ENCODE measurements at regions not wholly inside any gene's neighbourhood (a gene's known extent, or its start where the extent isn't known, plus 50 kb on each side); places are given as distances from the start of the nearest gene placed in this dataset.

DNA sequence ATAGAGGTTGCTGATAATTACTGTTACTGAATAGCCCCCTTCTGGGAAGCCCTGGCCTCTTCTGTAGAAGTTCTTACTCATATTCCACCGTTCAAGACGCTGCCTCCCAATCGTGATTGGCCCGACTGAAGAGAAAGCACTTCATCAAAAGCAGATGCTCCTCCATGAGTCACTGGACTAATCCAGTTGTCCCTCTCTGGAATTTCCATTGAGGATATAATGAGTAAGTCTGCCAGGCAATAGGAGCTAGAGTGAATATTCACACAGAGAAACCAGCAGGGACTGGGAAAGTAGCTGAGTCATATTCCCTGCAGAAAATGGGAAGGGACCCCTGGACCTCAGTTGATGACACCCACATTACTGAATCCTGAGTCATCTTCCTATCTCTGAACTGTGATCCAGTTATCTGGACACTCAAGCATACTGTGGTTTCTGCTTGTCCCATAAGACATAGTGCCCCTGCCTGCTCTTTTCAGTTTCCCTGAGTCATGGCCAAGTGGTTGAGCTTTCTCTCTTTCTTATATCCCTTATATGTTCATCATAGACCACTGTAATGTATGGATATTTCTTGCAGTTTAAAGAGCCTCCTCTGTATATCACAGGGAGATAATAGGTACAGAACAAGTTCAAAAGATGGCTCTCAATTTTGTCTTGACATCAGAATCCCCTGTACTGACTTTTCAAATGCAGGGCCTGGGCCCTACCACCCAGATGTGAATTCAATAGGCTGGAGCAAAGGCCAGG, 151.2 kb upstream of the CDIN1 start (continued):
- TF ChIP-seq, protein P1, sequence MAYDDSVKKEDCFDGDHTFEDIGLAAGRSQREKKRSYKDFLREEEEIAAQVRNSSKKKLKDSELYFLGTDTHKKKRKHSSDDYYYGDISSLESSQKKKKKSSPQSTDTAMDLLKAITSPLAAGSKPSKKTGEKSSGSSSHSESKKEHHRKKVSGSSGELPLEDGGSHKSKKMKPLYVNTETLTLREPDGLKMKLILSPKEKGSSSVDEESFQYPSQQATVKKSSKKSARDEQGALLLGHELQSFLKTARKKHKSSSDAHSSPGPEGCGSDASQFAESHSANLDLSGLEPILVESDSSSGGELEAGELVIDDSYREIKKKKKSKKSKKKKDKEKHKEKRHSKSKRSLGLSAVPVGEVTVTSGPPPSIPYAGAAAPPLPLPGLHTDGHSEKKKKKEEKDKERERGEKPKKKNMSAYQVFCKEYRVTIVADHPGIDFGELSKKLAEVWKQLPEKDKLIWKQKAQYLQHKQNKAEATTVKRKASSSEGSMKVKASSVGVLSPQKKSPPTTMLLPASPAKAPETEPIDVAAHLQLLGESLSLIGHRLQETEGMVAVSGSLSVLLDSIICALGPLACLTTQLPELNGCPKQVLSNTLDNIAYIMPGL (CRISPR knock-in tag; IDR thresholded peaks at IDR 0.05; ENCODE audit: borderline replicate concordance): no peak
- TF ChIP-seq CBX2 (IDR thresholded peaks at IDR 0.05; ENCODE audit: borderline replicate concordance, low read depth) (no peak), HEYL (CRISPR knock-in tag; IDR thresholded peaks at IDR 0.05) (no peak), GATA3 (IDR thresholded peaks at IDR 0.05; ENCODE audit: borderline replicate concordance) (peak; percentile 87; the same call in 1 of the 2 replicates), HDAC2 (IDR thresholded peaks at IDR 0.05) (no peak), RARB (CRISPR knock-in tag; IDR thresholded peaks at IDR 0.05) (no peak), CBX8 (IDR thresholded peaks at IDR 0.05) (no peak), NR3C1 (IDR thresholded peaks at IDR 0.05) (no peak), MAZ (IDR thresholded peaks at IDR 0.05; ENCODE audit: borderline replicate concordance, low read depth, low read length) (no peak), MAFK (IDR thresholded peaks at IDR 0.05; ENCODE audit: partially characterized antibody) (peak; percentile 99), ZSCAN20 (CRISPR knock-in tag; IDR thresholded peaks at IDR 0.05) (no peak), JUNB (IDR thresholded peaks at IDR 0.05) (peak; percentile 90), CEBPB (IDR thresholded peaks at IDR 0.05) (peak in 1 of 2 experiments; percentile 49; a peak in 2 of 4 replicates), POLR2A (IDR thresholded peaks at IDR 0.05; ENCODE audit: low read length) (no peak), RAD21 (conservative IDR thresholded peaks at IDR 0.05 in 1 of 2, IDR thresholded peaks at IDR 0.05 in 1 of 2) (peak in 1 of 2 experiments; percentile 53), FOSL2 (IDR thresholded peaks at IDR 0.05) (peak; percentile 81), FOSL2 (CRISPR knock-in tag; IDR thresholded peaks at IDR 0.05) (peak; percentile 96), RFX5 (IDR thresholded peaks at IDR 0.05) (no peak), ZFP36 (IDR thresholded peaks at IDR 0.05; ENCODE audit: borderline replicate concordance, partially characterized antibody) (no peak), KDM1A (IDR thresholded peaks at IDR 0.05; ENCODE audit: low read depth) (no peak), ZC3H11A (IDR thresholded peaks at IDR 0.05) (no peak), FOXS1 (CRISPR knock-in tag; IDR thresholded peaks at IDR 0.05) (no peak), HOXB5 (CRISPR knock-in tag; IDR thresholded peaks at IDR 0.05) (no peak), PHF8 (IDR thresholded peaks at IDR 0.05; ENCODE audit: borderline replicate concordance, low read depth) (no peak)
- TF ChIP-seq, protein P2, sequence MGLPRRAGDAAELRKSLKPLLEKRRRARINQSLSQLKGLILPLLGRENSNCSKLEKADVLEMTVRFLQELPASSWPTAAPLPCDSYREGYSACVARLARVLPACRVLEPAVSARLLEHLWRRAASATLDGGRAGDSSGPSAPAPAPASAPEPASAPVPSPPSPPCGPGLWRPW (IDR thresholded peaks at IDR 0.05): no peak
- TF ChIP-seq, protein P3, sequence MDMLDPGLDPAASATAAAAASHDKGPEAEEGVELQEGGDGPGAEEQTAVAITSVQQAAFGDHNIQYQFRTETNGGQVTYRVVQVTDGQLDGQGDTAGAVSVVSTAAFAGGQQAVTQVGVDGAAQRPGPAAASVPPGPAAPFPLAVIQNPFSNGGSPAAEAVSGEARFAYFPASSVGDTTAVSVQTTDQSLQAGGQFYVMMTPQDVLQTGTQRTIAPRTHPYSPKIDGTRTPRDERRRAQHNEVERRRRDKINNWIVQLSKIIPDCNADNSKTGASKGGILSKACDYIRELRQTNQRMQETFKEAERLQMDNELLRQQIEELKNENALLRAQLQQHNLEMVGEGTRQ (IDR thresholded peaks at IDR 0.05): no peak
- TF ChIP-seq, protein P4, sequence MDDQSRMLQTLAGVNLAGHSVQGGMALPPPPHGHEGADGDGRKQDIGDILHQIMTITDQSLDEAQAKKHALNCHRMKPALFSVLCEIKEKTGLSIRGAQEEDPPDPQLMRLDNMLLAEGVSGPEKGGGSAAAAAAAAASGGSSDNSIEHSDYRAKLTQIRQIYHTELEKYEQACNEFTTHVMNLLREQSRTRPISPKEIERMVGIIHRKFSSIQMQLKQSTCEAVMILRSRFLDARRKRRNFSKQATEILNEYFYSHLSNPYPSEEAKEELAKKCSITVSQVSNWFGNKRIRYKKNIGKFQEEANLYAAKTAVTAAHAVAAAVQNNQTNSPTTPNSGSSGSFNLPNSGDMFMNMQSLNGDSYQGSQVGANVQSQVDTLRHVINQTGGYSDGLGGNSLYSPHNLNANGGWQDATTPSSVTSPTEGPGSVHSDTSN (IDR thresholded peaks at IDR 0.05): no peak
- TF ChIP-seq, protein P5, sequence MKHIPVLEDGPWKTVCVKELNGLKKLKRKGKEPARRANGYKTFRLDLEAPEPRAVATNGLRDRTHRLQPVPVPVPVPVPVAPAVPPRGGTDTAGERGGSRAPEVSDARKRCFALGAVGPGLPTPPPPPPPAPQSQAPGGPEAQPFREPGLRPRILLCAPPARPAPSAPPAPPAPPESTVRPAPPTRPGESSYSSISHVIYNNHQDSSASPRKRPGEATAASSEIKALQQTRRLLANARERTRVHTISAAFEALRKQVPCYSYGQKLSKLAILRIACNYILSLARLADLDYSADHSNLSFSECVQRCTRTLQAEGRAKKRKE (CRISPR knock-in tag; IDR thresholded peaks at IDR 0.05; ENCODE audit: low read depth): no peak
